ENCODE measurements at regions not wholly inside any gene's neighbourhood (a gene's known extent, or its start where the extent isn't known, plus 50 kb on each side); places are given as distances from the start of the nearest gene placed in this dataset.
"Not testable (repeated sequence)": the region's sequence is repeated elsewhere in the genome, so short reads cannot be mapped to it uniquely, and the experiment has no call there.

DNA sequence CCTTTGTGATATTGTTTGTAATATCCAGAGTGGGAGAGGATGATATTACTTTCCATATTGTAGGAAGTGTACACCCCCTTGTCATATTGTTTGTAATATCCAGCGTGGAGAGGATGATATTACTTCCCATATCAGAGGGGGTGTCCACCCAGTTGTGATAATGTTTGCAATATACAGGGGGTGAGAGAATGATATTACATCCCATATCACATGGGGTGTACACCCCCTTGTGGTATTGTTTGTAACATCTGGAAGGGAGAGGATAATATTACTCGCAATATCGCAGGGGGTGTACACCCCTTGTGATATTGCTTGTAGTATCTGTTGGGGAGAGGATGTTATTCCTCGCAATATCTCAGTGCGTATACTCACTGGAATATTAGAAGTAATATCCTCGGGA lies 61.5 kb downstream of the PRSS23 start:
- no peak for DNase-seq (ENCODE audit: low spot score)

DNA sequence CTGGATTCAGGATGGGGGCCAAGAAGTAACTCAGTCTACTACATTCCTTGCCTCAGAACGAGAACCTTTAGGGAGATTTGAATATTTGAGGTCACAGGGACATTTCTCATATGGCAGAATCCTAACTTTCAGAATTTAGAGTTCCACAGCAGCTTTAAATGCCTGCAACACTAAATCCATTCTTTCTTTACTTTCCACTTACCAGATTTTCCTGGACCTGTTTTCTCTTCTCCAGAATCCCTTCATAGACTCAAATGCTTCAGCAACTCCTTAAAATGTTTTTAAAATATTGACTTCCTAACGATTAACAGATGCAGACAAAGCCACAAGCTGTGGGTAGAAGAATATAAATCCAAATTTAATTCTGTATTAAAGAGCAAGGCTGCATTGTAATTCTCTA lies 63.1 kb downstream of the PRSS23 start:
- no peak for DNase-seq (ENCODE audit: low spot score)

DNA sequence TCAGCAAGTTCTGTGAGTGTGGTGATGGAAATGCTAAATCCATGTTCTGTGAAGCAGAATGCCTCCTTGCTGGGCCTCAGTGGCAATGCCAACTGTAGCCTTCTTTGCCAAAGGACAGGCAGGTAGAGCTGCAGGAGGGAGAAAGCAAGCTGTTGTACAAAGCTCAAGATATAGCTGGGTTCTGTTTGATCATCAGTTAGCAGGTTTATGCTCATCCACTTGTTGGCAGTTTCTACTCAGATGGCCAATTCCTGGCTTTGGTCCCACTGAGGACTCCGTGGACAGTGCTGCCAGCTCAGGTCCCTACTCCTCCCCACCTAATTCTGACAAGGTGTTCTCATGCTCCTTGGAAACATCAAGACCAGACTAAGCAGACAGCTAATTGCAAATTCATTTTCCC lies 65.1 kb downstream of the PRSS23 start:
- no peak for DNase-seq (ENCODE audit: low spot score)

DNA sequence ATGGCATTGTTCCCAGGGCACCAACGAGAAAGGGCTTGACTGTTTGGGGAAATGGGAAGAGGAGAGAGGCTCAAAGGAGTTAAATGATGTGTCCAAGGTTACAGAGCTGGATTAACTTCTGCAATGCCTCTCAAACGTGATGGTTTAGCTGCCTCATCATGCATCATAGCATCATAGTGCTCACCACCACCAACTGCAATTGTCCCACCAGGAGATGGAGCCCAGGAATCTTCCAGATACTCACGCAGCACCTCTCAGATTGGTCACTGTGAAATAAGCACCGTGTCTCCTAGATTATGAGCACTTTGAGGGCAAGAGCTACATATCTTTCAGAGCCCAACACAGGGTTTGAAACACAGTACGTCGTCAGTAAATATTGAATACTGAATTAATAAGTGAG lies 69.2 kb downstream of the PRSS23 start:
- no peak for DNase-seq (ENCODE audit: low spot score)

DNA sequence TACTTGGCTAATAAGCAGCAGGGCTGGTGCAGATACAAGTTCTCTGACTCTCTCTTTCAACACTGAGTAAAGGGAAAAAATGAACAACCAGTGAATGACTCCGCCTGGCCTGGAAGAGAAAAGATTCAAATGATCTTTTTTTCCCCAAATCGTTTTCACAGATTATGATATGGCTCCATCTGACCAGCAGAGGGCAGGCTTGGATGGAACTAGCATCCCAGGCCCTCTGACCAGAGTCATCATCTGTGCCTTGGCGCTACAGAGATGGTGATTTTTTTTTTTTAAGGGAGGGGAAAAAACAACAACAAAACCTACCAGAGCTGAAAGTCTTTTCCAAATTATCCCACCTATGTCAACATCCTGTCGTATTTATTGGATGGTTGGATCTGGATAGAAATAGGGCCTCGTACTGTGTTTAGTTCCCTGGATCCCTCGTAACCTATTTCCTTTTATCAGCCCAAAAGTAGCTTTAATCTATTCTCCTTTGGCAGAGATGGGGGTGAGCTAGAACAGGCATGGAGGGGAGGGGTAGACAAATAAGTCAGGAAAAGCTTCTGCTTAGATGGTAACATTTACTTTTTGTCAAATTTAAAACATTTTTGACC lies 69.7 kb downstream of the PRSS23 start:
- peak; percentile 42 for DNase-seq (ENCODE audit: low spot score)

DNA sequence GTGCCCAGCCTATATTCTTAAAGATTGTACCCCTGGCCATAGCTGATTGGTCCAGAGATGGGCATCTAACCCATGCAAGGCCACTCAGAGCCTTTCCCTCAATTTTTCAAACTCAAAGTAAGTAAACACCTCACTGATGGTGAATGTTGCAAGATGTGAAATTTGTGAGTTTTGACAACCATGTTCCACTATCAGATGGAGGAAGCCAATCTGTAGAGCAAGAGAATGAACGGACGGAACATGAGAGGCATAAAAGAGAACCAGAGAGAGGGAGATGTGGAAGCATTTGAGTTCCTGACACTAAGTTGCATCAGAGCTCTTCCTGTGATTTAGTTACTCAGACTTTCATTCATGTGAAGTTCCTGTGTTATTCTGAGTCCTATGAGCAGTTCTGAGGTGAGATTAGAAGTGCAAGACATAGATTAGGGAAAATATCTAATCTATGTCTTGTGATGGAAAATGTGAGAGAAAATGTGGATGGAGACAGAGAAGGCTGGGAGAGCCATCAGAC lies 73.3 kb downstream of the PRSS23 start:
- no peak for DNase-seq (ENCODE audit: low spot score)

DNA sequence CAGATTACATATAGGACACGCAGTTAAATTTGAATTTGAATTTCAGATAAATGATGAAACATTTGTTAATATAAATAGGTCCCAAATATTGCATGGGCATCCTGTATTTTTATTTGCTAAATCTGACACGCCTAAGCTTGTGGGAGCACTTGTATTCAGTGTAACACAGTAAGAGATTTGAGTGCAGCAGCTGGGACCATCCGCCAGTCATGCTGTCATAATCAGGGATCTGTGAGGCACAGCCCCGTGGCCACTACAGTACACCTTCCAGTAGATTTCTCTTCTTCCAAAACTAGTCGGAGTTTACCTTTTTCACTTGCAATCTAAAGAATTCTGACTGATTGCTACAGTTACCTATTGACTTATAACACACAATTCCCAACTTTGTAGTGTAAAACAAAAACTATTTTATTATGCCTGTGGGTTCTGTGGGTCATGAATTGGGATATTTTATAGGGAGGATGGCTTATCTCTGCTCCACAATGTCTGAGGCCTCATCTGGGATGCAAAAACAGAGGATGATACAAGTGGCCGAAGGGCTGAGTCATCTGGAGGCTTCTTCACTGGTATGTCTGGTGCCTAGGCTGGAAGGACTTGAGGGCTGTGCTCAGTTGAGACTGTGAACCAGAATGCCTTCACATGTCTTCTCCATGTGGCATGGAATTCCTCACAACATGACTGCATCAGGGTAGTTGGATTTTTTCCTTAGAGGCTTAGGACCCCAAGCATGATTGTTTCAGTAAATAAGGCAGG lies 74.1 kb downstream of the PRSS23 start:
- no peak for DNase-seq (ENCODE audit: low spot score)

DNA sequence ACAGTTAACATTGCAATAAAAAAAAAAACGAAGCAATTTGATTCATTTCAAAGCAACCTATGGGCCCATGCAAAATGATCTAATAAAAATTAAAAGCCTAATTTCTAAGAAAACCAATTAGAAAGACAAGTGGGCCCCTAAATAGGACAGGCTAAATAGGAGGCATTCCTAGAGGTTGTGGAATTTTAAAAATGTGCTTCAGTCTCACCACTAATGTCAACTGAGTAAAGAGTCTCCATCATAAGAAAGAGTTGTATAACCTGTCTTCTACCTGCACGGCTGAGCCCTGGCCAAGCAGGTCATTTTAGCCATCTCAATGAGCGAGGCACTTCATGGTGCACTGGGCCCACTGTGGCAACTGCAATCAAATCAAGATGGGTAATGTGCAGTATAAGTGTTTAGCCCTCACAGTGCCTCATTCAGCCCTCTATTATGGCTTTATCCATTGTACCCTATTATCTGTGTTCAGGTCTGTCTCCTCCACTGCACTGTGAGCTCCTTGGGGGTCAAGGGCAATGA lies 76.4 kb downstream of the PRSS23 start:
- DNase-seq (ENCODE audit: low spot score) = no peak

DNA sequence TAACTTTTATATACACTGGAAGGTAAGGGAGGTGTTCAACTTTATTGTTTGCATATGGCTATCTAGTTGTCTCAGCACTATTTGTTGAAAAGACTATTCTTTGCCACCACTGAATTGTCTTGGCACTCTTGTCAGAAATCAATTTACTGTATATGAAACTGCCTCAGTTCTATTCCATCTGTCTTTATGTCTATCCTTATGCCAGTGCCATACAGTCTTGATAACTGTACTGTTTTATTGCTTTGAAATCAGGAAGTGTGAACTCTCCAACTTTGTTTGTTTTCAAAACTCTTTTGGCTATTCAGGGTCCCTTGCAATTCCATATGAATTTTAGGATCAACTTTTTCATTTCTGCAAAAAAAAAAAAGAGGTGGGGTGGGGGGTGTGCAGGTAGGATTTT lies 77.2 kb downstream of the PRSS23 start:
- DNase-seq (ENCODE audit: low spot score) = no peak

DNA sequence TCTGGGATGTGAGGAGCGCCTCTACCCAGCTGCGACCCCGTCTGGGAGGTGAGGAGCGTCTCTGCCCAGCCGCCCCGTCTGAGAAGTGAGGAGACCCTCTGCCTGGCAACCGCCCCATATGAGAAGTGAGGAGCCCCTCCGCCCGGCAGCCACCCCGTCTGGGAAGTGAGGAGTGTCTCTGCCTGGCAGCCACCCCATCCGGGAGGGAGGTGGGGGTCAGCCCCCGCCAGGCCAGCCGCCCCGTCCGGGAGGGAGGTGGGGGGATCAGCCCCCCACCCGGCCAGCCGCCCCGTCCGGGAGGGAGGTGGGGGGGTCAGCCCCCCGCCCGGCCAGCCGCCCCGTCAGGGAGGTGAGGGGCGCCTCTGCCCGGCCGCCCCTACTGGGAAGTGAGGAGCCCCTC lies 76.0 kb downstream of the FZD4 start:
- DNase-seq (ENCODE audit: low spot score) = not testable (repeated sequence)

DNA sequence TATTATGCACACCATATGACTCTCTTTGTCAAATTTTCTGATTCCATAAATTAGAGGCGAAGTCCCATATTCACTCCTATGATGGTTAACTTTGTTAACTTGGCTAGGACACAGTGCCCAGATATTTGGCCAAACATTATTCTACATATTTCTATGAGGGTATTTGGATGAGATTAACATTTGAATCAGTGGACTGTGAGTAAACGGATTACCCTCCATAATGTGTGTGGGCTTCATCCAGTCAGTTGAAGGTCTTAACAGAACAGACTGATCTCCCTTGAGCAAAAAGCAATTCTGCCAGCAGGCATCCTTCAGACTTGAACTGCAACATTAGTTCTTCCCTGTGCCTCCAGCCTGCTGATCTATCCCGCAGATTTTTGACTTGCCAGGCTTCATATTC lies 69.9 kb downstream of the FZD4 start:
- no peak for DNase-seq (ENCODE audit: low spot score)

DNA sequence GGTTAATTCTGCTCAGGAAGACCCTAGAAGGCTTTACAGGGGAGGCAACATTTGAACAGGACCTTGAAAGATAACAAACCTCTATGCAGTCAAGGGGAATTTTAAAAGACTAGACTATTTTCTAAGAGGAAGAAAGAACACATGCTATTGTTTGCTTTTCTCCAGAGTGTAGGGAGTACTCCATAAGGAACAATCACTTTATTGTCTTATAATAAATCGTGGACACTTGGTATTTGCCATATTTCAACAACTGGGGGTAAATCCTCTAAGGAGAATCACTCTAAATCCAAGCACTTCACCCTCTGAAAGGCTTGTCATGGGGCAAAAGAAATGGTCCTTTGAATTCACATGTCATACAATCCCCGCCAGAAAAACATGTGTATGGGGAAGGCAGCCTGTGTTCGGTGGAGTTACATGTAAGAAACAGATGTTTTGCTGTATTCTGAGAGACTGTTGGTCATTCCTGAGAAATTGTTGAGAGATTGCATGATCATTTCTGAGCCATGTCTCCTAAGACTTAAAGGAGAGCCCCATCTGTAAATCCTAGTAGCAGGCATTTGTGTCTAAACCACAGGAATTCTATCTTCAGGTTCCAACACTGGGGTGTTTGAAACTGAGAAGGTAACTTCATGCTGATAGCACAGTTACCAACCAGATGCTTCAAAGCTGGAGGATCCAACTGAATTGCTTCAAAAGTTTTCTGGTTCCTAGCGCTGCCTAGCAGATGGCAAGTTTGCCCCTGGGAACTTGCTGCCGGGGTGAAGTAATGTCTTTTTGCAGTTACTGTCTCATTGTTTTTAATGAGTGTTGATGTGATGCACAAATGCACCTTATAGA lies 66.8 kb downstream of the FZD4 start:
- DNase-seq (ENCODE audit: low spot score) = no peak

DNA sequence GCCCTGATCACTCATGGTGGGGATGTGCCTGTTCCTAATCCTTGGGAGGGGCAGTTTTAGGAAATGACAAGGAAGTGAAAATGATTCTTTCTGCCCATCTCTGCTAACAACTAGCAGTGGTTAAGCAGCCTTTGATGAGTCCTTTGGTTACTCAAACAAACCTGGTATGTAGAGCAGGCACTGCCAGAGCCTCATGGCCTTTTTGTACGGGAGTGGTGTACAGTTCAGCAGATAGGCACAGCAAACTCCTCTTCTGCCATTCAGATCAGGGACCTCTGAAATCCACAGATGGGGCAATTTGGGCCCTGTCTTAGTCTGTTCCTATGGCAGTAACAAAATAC lies 66.2 kb downstream of the FZD4 start:
- no peak for DNase-seq (ENCODE audit: low spot score)

DNA sequence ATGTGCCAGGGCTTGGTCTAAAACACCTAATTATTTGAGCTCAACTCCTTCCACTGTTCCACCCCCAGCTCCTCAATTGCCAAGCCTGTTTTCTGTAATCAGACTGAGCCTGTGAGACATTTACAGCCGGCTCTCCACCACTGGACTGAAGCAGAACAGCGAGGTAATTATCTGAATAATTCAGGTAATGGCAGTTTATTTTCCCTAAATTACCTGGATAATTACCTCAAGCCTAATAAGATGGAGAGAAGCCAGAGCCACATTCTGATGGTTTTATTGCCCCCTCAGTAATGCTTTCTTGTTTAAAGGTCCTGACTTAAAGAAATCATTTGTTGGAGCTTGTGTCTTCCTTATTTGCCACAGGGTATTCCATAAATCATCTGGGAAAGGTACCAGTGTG lies 64.2 kb downstream of the FZD4 start:
- no peak for DNase-seq (ENCODE audit: low spot score)

DNA sequence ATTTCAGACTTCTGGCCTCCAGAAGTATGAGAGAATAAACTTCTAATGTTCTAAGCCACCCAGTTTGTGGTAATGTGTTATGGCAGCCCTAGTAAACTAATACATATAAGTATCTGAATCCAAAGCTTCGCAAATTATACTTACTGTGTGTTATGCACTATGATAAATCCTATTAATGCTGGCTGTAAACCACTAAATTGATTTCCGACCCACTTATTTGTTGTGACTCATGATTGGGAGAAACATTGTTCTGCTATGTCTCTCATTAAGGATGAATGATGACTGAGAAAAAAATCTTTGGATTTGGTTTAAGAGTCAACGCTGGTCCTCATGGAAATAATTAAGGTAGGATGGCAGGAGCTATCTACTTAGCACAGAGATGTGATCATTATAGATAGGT lies 62.0 kb downstream of the FZD4 start:
- no peak for DNase-seq (ENCODE audit: low spot score)
